ENCODE measurements at regions not wholly inside any gene's neighbourhood (a gene's known extent, or its start where the extent isn't known, plus 50 kb on each side); places are given as distances from the start of the nearest gene placed in this dataset.

DNA sequence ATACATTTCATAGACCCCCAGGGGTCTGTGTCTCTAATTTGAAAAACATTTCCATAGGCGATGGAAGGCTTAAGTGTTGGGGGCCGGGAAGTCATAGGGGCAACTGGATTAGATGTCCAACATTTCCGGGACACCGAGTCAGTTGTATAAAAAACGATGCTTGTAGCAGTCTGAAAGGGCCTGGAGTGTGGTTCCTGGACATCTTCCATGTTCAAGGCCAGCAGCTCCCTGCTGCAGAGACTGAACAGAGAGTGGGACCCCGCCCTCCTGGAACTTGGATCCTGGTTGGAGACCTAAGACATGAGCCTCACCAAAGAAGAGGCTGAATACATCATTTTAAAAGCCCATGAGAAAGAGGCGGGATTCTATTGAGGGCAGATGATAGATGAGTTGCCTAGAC lies 82.0 kb upstream of the ZNF423 start:
- Histone ChIP-seq H3K9me3 (ENCODE audit: insufficient read depth, low read depth, low read length) (no peaks in the 10 kb centered on the region), H2AFZ (ENCODE audit: low read depth, low read length) (no peak overlapping the region), H4K20me1 (ENCODE audit: insufficient read depth, low read length) (no peaks in the 10 kb centered on the region), H3K79me2 (ENCODE audit: insufficient read depth, low read length) (no peaks in the 10 kb centered on the region), H3K4me1 (ENCODE audit: insufficient read depth, low read length) (no peaks in the 10 kb centered on the region), H3K9ac (ENCODE audit: low read length) (no peak overlapping the region), H3K27me3 (ENCODE audit: insufficient read depth, low read length) (no peaks in the 10 kb centered on the region), H3K36me3 (ENCODE audit: insufficient read depth, low read length) (no peaks in the 10 kb centered on the region), H3K27ac (ENCODE audit: low read depth, low read length) (no peak overlapping the region), H3K4me3 (ENCODE audit: insufficient read depth, low read depth, low read length) (no peak overlapping the region), H3K4me2 (ENCODE audit: low read length) (no peak overlapping the region)
- Mint-ChIP-seq H3K4me1 (ENCODE audit: low read depth, unreplicated experiment) (peaks cover 4% of the 10 kb centered on the region), H3K36me3 (ENCODE audit: low read depth, unreplicated experiment) (no peaks in the 10 kb centered on the region), H3K4me3 (ENCODE audit: unreplicated experiment) (no peak overlapping the region), H3K9me3 (ENCODE audit: unreplicated experiment) (peaks cover 4% of the 10 kb centered on the region), H3K27ac (ENCODE audit: unreplicated experiment) (no peak overlapping the region), H3K27me3 (ENCODE audit: low read depth, unreplicated experiment) (peaks cover 1% of the 10 kb centered on the region)
- FAIRE-seq (no peak), DNase-seq (ENCODE audit: low read depth) (no peak)
- TF ChIP-seq EZH2 (IDR thresholded peaks at IDR 0.05; ENCODE audit: insufficient read depth, low read length) = no peak
- TF ChIP-seq, protein P1, sequence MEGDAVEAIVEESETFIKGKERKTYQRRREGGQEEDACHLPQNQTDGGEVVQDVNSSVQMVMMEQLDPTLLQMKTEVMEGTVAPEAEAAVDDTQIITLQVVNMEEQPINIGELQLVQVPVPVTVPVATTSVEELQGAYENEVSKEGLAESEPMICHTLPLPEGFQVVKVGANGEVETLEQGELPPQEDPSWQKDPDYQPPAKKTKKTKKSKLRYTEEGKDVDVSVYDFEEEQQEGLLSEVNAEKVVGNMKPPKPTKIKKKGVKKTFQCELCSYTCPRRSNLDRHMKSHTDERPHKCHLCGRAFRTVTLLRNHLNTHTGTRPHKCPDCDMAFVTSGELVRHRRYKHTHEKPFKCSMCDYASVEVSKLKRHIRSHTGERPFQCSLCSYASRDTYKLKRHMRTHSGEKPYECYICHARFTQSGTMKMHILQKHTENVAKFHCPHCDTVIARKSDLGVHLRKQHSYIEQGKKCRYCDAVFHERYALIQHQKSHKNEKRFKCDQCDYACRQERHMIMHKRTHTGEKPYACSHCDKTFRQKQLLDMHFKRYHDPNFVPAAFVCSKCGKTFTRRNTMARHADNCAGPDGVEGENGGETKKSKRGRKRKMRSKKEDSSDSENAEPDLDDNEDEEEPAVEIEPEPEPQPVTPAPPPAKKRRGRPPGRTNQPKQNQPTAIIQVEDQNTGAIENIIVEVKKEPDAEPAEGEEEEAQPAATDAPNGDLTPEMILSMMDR (IDR thresholded peaks at IDR 0.05; ENCODE audit: insufficient read depth, low read depth, low read length) = no peak

DNA sequence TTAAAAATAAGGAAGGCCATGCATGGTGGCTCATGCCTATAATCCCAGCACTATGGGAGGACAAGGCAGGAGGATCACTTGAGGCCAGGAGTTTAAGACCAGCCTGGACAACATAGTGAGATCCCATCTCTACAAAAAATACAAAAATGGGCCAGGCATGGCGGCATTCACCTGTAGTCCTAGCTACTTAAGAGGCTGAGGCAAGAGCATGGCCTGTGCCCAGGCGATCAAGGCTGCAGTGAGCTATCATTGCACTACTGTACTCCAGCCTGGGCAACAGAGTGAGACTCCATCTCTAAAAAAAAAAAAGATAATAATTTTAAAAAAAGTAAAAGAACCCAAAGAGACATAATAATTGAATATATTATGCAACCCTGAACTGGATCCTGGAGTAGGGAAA lies 83.6 kb upstream of the ZNF423 start:
- no peak for FAIRE-seq
- Histone ChIP-seq H3K79me2 (ENCODE audit: insufficient read depth, low read length) (no peaks in the 10 kb centered on the region), H3K4me1 (ENCODE audit: insufficient read depth, low read length) (no peaks in the 10 kb centered on the region), H3K4me2 (ENCODE audit: low read length) (no peak overlapping the region), H3K9me3 (ENCODE audit: insufficient read depth, low read depth, low read length) (no peaks in the 10 kb centered on the region), H3K27me3 (ENCODE audit: insufficient read depth, low read length) (peaks cover 2% of the 10 kb centered on the region), H3K9ac (ENCODE audit: low read length) (no peak overlapping the region), H4K20me1 (ENCODE audit: insufficient read depth, low read length) (no peaks in the 10 kb centered on the region), H3K4me3 (ENCODE audit: insufficient read depth, low read depth, low read length) (no peak overlapping the region), H3K27ac (ENCODE audit: low read depth, low read length) (no peak overlapping the region), H3K36me3 (ENCODE audit: insufficient read depth, low read length) (no peaks in the 10 kb centered on the region), H2AFZ (ENCODE audit: low read depth, low read length) (no peak overlapping the region)
- Mint-ChIP-seq H3K27ac (ENCODE audit: unreplicated experiment) (no peak overlapping the region), H3K4me1 (ENCODE audit: low read depth, unreplicated experiment) (no peaks in the 10 kb centered on the region), H3K27me3 (ENCODE audit: low read depth, unreplicated experiment) (peaks cover 2% of the 10 kb centered on the region), H3K36me3 (ENCODE audit: low read depth, unreplicated experiment) (no peaks in the 10 kb centered on the region), H3K4me3 (ENCODE audit: unreplicated experiment) (no peak overlapping the region), H3K9me3 (ENCODE audit: unreplicated experiment) (peaks cover 4% of the 10 kb centered on the region)
- no peak for TF ChIP-seq EZH2 (IDR thresholded peaks at IDR 0.05; ENCODE audit: insufficient read depth, low read length)
- TF ChIP-seq, protein P1 (IDR thresholded peaks at IDR 0.05; ENCODE audit: insufficient read depth, low read depth, low read length) = no peak
- no peak for DNase-seq (ENCODE audit: low read depth)

DNA sequence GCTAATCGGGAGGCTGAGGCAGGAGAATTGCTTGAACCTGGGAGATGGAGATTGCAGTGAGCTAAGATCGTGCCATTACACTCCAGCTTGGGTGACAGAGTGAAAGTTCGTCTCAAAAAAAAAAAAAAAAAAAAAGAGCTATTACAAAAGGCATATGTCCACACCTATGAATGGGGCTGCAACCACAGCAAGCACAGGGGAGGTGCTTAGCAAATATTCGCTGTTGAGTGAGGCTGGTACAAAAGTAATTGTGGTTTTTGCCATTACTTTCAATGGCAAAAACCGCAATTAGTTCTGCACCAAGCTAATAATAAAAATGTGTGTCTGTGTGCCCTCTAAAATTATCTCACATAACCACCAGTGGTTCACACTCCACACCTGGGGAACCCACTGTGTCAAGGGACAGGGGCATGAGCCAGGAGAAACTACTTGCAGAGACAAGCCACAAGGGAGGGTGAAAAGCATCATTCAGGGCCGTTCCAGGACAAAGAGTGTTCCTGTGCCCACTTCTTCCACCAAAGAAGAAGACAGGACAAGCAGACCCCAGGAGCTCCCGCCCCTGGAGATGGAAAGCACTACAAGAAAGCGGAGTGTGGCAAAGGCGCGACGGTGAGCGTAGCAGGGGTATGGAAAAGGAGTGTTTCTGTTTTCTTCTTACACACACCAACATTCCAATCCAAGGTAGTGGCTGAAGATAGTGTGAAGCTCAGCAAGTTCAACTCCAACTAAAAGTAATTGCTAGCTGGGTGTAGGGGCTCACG lies 84.4 kb upstream of the CNEP1R1 start:
- Histone ChIP-seq H3K4me3 (ENCODE audit: insufficient read depth, low read depth, low read length) (no peak overlapping the region), H3K79me2 (ENCODE audit: insufficient read depth, low read length) (no peaks in the 10 kb centered on the region), H3K27ac (ENCODE audit: low read depth, low read length) (no peak overlapping the region), H3K9me3 (ENCODE audit: insufficient read depth, low read depth, low read length) (no peaks in the 10 kb centered on the region), H3K4me2 (ENCODE audit: low read length) (no peak overlapping the region), H2AFZ (ENCODE audit: low read depth, low read length) (no peak overlapping the region), H3K27me3 (ENCODE audit: insufficient read depth, low read length) (peaks cover 2% of the 10 kb centered on the region), H4K20me1 (ENCODE audit: insufficient read depth, low read length) (no peaks in the 10 kb centered on the region), H3K9ac (ENCODE audit: low read length) (no peak overlapping the region), H3K4me1 (ENCODE audit: insufficient read depth, low read length) (no peaks in the 10 kb centered on the region), H3K36me3 (ENCODE audit: insufficient read depth, low read length) (no peaks in the 10 kb centered on the region)
- TF ChIP-seq, protein P1 (IDR thresholded peaks at IDR 0.05; ENCODE audit: insufficient read depth, low read depth, low read length) = no peak
- no peak for TF ChIP-seq EZH2 (IDR thresholded peaks at IDR 0.05; ENCODE audit: insufficient read depth, low read length)
- Mint-ChIP-seq H3K4me3 (ENCODE audit: unreplicated experiment) (no peak overlapping the region), H3K27me3 (ENCODE audit: low read depth, unreplicated experiment) (peaks cover 2% of the 10 kb centered on the region), H3K4me1 (ENCODE audit: low read depth, unreplicated experiment) (no peaks in the 10 kb centered on the region), H3K36me3 (ENCODE audit: low read depth, unreplicated experiment) (no peaks in the 10 kb centered on the region), H3K9me3 (ENCODE audit: unreplicated experiment) (peaks cover 4% of the 10 kb centered on the region), H3K27ac (ENCODE audit: unreplicated experiment) (no peak overlapping the region)
- DNase-seq (ENCODE audit: low read depth) (no peak), FAIRE-seq (no peak)

All from astrocyte (in vitro differentiated cells and primary cell).